Astrocyte of the cerebellum (primary cell): ENCODE measurements at regions not wholly inside any gene's neighbourhood (a gene's known extent, or its start where the extent isn't known, plus 50 kb on each side); places are given as distances from the start of the nearest gene placed in this dataset.

Experiments used
- DNase-seq: peaks from one replicate; pipeline ENCODE4 v3.0.0-alpha.2; 2011; ENCODE audit warnings: low read depth
- H3K4me3 ChIP-seq: 2 replicates; pipeline ENCODE4 v1.5.1; 2011; ENCODE audit warnings: mild to moderate bottlenecking, low read depth, low read length, moderate library complexity
- CTCF ChIP-seq: IDR thresholded peaks from 2 replicates; pipeline ENCODE4 v1.5.1; 2012; ENCODE audit warnings: low read length, low read depth, moderate library complexity, mild to moderate bottlenecking; ENCODE audit errors: missing control alignments
- in situ Hi-C: cut with HindIII; loops from 2 replicates; pipeline ENCODE4 v1.10.0; 2017; ENCODE audit warnings: low sequenced_read_pairs

DNA sequence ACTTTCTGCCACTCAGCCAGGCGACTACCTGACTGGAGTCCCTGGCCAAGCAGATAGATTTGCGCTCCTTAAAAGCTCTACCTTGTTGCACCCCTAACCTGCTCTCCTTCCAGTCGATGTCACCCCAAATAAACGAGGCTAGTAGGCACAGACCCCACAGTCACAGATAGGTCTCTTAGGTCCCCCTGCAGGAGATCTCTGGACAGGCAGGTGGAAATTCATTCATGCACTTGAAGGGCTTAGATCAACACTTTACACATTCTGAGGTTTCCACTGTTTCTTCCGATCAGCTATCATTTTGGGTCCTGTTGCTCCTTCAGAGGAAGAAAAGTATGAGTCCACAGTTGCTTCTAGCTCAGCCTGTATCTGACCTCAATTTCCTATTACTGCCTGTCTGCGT, 272.6 kb upstream of the FMN2 start:
- peak; percentile 5 for TF ChIP-seq CTCF
- H3K4me3 ChIP-seq = no peak overlapping the region
- DNase-seq = no peak
- in situ Hi-C loops = no loop called here

GRCh38 chr1:239819756-239820250, 271.9 kb upstream of the FMN2 start:
- in situ Hi-C loops = no loop called here
- no peak for TF ChIP-seq CTCF
- no peak overlapping the region for H3K4me3 ChIP-seq
- DNase-seq = no peak

GRCh38 chr1:239823852-239824251, 267.8 kb upstream of the FMN2 start:
- in situ Hi-C loops = no loop called here
- no peak overlapping the region for H3K4me3 ChIP-seq
- no peak for DNase-seq
- TF ChIP-seq CTCF = no peak

DNA sequence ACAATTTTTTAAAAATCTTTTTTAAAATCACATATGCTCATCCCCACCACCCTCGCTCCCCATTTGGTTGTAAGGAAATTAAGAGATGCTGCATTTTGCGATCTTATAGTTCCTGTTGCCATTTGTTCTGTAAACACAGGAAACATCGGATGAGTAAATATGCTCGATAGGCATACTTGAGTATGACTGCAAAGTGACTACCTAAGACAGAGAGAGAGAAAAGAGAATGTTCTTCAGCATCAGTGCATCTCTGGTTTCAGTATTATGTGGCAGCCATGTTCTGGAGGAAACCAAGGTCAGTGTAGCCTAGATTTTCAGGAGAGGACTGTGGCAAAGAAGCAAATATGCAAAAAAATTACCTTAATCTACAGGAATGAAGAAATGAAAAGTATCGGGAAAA, 265.5 kb upstream of the FMN2 start:
- DNase-seq = no peak
- in situ Hi-C loops = no loop called here
- no peak for TF ChIP-seq CTCF
- H3K4me3 ChIP-seq = no peak overlapping the region

DNA sequence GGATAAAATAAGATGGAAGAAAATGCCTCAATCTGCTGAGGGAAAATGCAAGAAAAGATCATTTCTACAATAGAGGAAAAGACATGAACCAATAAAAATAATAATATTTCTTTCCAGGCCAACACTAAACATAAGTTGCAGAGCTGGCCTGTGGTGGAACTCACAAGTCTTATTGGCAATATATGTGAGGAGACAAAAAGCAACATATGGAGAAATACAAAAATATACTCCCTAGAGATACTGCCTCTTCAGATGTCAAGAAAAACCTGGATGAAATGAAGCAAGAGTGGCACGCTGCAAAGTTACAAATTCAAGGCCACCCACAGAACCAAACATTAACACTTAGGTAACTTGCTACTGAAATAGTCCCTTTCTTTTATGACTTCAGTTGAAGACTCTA, 264.9 kb upstream of the FMN2 start:
- no peak for DNase-seq
- in situ Hi-C loops = no loop called here
- H3K4me3 ChIP-seq = no peak overlapping the region
- no peak for TF ChIP-seq CTCF

- in situ Hi-C loops = no loop called here
- H3K4me3 ChIP-seq = no peak overlapping the region
- no peak for TF ChIP-seq CTCF
- DNase-seq = no peak
These were observed 262.1 kb upstream of the FMN2 start for GRCh38 chr1:239829535-239829934.

DNA sequence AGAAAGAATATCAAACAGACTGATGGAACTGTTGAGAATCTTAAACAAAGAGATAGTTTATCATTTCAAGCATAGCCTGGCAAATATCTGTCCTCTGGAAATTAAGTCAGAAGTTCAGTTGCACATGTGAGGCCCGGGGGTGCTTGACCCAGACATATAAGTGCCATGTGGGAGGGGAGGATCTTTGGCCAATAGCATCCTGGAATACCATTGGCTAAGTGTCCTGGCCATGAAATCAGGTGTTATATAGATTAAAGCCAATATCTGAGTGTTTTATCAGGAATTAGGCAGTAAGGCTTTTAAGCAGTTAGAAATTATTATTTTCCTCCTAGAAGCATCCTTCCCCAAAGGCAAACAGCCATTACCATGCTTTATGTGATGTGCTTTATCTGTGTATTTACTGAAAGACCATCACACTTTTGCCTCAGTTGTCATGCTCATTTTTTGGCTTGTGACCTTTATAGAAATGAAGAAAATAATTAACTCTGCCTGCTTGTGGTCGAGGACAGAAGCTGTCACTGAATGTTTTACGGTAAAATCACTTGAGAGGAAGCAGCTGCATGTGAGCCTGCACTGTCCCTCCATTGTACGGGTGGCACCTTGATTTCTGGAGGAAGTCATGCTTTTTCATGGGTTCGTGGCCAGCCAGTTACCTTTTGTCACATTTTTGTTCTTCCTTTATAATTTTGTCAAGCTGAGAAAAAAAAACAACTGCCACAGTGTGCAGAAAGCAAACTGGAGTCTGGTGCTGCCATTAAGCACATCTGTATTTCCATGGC, 259.9 kb upstream of the FMN2 start:
- DNase-seq = no peak
- no peak overlapping the region for H3K4me3 ChIP-seq
- in situ Hi-C loops = no loop called here
- no peak for TF ChIP-seq CTCF
